Stimulated activated naive CD8-positive, alpha-beta T cell treated with anti-CD3 and anti-CD28 coated beads, Interleukin-15, amount 100 ng/mL, for 72 hours (primary cell): ENCODE measurements at regions not wholly inside any gene's neighbourhood (a gene's known extent, or its start where the extent isn't known, plus 50 kb on each side); places are given as distances from the start of the nearest gene placed in this dataset.
A peak's percentile ranks its signal among the peaks of the same experiment; 100 is the strongest.

ENCODE experiments used
- ATAC-seq: fragments of 150-1000 bp; cut with Tn5 transposase; 2 replicates; pipeline ENCODE4 v1.10.0; 2021; ENCODE audit warnings: mild to moderate bottlenecking, moderate library complexity
- DNase-seq, 2 donors: peaks; one replicate each; pipeline ENCODE4 v3.0.0; 2021 to 2022
- H3K27ac Mint-ChIP-seq, 2 donors: one replicate each; pipeline ENCODE4 v1.8.0; 2022; ENCODE audit warnings: mild to moderate bottlenecking in 2 of 2, mixed read lengths in 2 of 2, moderate library complexity in 2 of 2
- H3K27me3 Mint-ChIP-seq: one replicate; pipeline ENCODE4 v1.8.0; 2022; ENCODE audit warnings: mixed read lengths
- H3K4me1 Mint-ChIP-seq: one replicate; pipeline ENCODE4 v1.8.0; 2022; ENCODE audit warnings: mild to moderate bottlenecking, mixed read lengths
- H3K4me3 Mint-ChIP-seq, 2 donors: one replicate each; pipeline ENCODE4 v1.8.0; 2022; ENCODE audit warnings: mild to moderate bottlenecking in 2 of 2, mixed read lengths in 2 of 2, moderate library complexity in 1 of 2
- H3K9me3 Mint-ChIP-seq, 2 donors: one replicate each; pipeline ENCODE4 v1.8.0; 2022; ENCODE audit warnings: mixed read lengths in 2 of 2

DNA sequence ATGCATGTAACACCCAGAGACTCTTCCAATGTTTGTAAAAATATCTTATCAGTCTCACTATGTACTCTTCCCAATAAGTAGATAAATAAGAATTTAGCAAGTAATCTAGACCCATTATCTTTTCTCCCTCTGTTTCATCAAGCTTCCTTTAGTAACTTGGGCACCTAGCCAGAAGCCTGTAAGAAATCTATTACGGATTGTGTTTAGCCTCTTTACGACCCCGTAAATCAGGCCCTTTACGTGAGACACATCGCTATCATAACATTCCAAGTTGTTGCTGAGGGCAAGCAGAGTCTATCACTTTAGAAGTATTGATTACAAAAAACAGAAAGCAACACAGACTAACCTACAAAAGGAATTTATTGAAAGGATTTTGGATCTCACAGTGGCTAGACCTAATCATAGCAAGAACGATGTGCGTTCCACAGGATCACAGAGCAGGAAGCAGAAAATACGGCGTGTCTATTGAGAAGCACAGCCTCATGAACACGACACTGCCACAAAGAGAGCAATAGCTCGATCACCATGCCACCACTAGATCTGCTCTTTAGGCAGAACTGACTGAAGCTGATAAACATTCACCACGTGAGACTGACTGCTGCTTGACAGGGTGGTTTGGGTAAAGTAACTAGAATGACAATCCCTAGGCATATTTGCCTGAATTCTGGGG lies 922.1 kb downstream of the AMY1C start:
- no peak overlapping the region for H3K27ac Mint-ChIP-seq
- H3K9me3 Mint-ChIP-seq: peaks cover 6 to 8% of the 10 kb centered on the region in 2 donors
- no peak overlapping the region for H3K4me3 Mint-ChIP-seq
- DNase-seq (no peak), ATAC-seq (no peak)
- no peaks in the 10 kb centered on the region for H3K27me3 Mint-ChIP-seq
- no peaks in the 10 kb centered on the region for H3K4me1 Mint-ChIP-seq

DNA sequence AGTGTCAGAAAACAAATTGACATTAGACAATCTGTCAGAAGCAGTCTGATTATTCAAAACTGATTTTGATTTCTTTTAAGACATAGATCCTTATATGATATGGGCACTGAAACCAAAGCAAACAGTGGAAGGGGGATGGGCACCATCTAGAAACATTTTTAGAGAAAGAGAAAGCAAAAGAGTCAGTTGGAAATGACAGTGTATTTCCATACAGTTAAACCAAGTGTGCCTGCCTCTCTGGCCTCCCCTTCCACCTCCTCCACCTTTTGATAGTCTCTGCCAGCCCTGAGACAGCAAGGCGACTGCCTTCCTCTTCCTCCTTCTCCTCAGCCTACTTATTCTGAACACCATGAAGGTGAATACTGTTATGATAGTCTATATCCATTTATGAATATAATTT lies 949.7 kb downstream of the AMY1C start:
- peaks cover 32 to 47% of the 10 kb centered on the region in 2 donors for H3K9me3 Mint-ChIP-seq
- H3K27me3 Mint-ChIP-seq: no peaks in the 10 kb centered on the region
- no peak overlapping the region for H3K27ac Mint-ChIP-seq
- H3K4me1 Mint-ChIP-seq: no peaks in the 10 kb centered on the region
- DNase-seq (no peak), ATAC-seq (no peak)
- H3K4me3 Mint-ChIP-seq: no peak overlapping the region

DNA sequence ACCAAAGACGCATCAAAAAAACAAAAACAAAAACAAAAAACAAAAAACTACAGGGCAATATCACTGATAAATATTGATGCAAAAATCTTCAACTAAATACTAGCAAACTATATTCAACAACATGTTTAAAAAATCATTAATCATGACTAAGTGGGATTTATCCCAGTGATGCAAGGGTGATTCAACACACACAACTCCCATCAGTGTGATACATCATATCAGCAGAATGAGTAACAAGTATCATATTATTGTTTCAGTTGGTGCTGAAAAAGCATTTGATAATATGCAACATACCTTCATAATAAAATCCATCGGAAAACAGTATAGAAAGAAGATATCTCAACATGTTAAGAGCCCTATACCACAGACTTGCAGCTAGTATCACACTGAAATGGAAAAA lies 953.0 kb downstream of the AMY1C start:
- no peak overlapping the region for H3K4me3 Mint-ChIP-seq
- DNase-seq (no peak), ATAC-seq (no peak)
- no peaks in the 10 kb centered on the region for H3K27me3 Mint-ChIP-seq
- H3K4me1 Mint-ChIP-seq: no peaks in the 10 kb centered on the region
- H3K27ac Mint-ChIP-seq: no peak overlapping the region
- peaks cover 15 to 21% of the 10 kb centered on the region in 2 donors for H3K9me3 Mint-ChIP-seq

DNA sequence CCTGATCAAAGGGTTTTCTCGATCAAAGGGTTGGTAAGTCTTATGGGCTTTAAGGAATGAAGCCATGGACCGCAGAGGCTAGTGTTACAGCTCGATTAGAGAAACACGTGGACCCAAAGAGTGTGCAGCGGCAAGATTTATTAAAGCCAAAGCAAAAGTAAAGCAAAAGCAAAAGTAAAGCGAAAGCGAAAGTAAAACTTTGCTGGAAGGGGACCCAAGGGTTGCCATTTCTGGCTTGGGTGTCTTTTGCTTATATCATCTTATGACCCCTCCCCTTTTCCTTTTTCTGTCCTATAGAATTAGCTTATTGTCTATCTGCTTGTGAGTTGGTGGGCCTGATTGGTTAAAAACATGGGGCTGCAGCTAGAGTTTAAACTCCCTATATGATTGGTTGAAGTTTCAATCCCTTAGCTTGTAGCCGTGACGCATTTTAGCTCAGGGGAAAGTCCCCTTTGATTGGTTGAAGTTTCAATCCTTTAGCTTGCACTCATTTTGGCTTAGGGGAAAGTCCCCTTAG lies 957.0 kb downstream of the AMY1C start:
- H3K9me3 Mint-ChIP-seq: peaks cover 14 to 21% of the 10 kb centered on the region in 2 donors
- DNase-seq (no peak), ATAC-seq (no peak)
- peak overlapping the region in 1 of 2 donors; percentile 61 for H3K27ac Mint-ChIP-seq
- no peaks in the 10 kb centered on the region for H3K27me3 Mint-ChIP-seq
- H3K4me3 Mint-ChIP-seq: no peak overlapping the region
- H3K4me1 Mint-ChIP-seq: no peaks in the 10 kb centered on the region

DNA sequence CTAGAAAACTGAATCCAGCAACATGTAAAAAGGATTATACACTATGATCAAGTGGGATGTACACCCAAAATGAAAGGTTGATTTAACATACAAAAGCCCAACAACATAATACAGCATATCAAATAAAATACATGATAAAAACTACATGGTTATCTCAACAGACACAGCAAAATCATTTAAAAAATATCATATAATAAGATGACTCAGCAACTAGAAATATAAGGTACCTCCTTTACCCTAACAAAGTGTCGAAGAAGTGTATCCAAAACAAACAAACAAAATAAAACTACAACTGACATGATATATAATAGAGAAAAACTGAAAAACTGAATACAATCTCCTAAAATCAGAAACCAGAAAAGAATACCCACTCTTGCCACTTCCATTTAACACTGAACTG lies 969.1 kb downstream of the AMY1C start:
- no peaks in the 10 kb centered on the region for H3K4me1 Mint-ChIP-seq
- no peak for DNase-seq
- H3K9me3 Mint-ChIP-seq: peaks cover 4 to 7% of the 10 kb centered on the region in 2 donors
- no peak overlapping the region for H3K27ac Mint-ChIP-seq
- H3K27me3 Mint-ChIP-seq: no peaks in the 10 kb centered on the region
- no peak overlapping the region for H3K4me3 Mint-ChIP-seq
- no peak for ATAC-seq

DNA sequence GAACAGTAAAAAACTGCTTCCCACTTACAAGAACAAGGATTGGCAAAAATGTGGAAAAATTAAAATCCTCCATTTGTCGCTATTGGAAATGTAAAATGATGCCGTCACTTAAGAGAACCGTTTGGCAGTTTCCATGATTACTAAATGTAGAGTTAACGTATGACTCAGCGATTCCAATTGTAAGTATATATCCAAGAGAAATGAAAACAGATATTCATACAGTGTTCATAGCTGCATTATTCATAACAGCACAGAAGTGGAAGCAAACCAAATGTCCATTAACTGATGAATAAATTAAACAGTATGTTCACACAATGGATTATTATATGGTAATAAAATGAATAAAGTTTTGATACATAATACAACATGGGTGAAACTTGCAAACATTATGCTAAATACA lies 971.0 kb downstream of the AMY1C start:
- Mint-ChIP-seq H3K9me3 (peaks cover 10 to 14% of the 10 kb centered on the region in 2 donors), H3K27ac (no peak overlapping the region), H3K4me3 (no peak overlapping the region), H3K4me1 (no peaks in the 10 kb centered on the region), H3K27me3 (no peaks in the 10 kb centered on the region)
- DNase-seq (no peak), ATAC-seq (no peak)

DNA sequence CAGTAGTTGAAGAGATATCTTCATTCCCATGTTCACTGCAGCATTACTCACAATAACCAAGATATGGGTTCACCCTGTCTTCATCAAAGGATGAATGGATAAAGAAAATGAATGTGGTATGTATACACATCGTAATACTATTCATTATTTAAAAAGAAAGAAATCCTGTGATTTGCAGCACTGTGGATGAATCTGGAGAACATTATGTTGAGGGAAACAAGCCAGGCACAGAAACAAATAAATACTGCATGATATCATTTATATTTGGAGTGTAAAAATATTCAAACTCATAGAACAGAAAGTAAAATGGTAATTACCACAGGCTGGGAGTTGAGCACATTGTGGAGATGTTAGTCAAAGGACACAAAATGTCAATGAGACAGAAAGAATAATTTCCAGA lies 977.2 kb downstream of the AMY1C start:
- Mint-ChIP-seq H3K4me3 (no peak overlapping the region), H3K4me1 (no peaks in the 10 kb centered on the region), H3K9me3 (peaks cover 11 to 23% of the 10 kb centered on the region in 2 donors), H3K27ac (no peak overlapping the region), H3K27me3 (no peaks in the 10 kb centered on the region)
- DNase-seq (no peak), ATAC-seq (no peak)

DNA sequence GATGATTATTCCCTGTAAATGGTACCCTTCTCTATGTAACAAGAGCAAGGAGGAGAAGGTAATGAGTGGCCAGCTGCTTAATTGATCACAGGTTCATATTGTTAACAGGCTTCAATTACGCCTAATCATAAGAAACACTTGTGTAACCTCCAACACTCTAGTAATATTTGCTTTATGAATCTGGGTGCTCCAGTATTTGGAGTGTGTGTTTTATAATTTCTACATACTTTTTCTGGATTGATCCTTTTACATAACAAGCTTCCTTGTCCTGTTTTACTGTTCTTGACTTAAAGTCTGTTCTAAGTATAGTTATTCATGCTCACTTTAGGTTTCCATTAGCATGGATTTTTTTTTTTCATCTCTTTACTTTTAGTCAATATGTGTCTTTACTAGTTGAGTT lies 984.2 kb downstream of the AMY1C start:
- ATAC-seq (no peak), DNase-seq (no peak)
- Mint-ChIP-seq H3K4me1 (no peaks in the 10 kb centered on the region), H3K9me3 (peaks cover 22 to 34% of the 10 kb centered on the region in 2 donors), H3K27ac (no peak overlapping the region), H3K27me3 (no peaks in the 10 kb centered on the region), H3K4me3 (no peak overlapping the region)

DNA sequence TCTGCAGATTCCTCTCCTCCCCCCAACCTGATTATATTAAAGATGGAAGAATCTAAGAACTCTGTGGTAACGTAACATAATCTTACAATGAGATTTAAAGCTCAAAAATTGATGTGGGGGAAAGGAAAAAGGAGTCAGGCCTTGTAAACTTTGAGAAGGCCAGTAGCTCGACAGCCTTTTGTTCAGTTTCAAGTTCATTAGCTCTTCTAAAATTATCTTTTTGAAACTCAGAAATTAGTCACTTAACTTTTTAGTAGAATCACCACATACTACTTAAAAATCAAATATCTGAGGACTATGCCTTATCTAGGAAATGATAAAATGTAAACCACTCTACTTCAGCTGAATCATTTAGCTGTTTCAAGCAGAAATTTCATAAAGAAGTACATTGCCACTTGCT lies 996.2 kb downstream of the AMY1C start:
- Mint-ChIP-seq H3K4me1 (no peaks in the 10 kb centered on the region), H3K4me3 (no peak overlapping the region), H3K27ac (no peak overlapping the region), H3K27me3 (no peaks in the 10 kb centered on the region), H3K9me3 (no peaks in the 10 kb centered on the region)
- no peak for ATAC-seq
- DNase-seq: no peak

DNA sequence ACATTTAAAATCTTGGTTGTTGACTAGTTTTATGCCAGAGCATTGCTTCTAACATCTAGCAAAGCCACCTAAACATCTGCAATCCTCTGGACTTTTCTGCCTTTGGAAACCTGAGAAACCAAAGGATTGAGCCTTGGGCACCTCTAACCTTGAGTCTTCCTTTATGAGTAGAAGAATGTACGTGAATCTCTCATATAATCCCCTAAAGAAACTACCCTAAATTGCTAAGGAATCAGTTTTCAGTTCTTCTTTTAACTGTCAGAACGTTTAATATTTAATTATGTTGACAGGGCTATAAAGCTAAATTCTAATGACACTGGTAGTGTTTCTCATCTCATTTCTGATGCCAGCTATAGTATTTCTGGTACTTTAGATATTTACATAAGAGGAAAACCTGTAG lies 997.3 kb downstream of the AMY1C start:
- Mint-ChIP-seq H3K4me1 (no peaks in the 10 kb centered on the region), H3K9me3 (no peaks in the 10 kb centered on the region), H3K27ac (no peak overlapping the region), H3K4me3 (no peak overlapping the region), H3K27me3 (no peaks in the 10 kb centered on the region)
- DNase-seq: no peak
- no peak for ATAC-seq

DNA sequence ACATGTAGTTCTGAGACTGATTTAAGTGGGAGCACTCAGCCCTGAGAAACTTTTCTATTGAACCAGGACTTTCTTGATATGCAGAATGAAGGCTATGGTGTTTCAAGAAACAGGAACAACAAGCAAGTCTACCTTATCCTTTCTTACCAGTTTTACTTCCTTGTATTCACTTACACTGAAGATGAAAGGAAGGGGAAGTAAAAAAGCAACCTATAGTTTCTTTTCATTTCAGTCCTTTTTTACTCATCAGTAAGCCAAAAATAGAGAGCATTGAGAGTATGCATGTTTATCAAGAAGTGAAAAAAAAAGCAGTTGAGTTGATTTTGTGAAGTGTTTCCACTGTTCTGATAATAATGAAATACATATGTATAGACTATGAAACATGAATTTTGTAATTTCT lies 1010.3 kb downstream of the AMY1C start:
- H3K9me3 Mint-ChIP-seq: peaks cover 9 to 15% of the 10 kb centered on the region in 2 donors
- no peaks in the 10 kb centered on the region for H3K27me3 Mint-ChIP-seq
- ATAC-seq (no peak), DNase-seq (no peak)
- H3K4me1 Mint-ChIP-seq: no peaks in the 10 kb centered on the region
- H3K27ac Mint-ChIP-seq: no peak overlapping the region
- no peak overlapping the region for H3K4me3 Mint-ChIP-seq

DNA sequence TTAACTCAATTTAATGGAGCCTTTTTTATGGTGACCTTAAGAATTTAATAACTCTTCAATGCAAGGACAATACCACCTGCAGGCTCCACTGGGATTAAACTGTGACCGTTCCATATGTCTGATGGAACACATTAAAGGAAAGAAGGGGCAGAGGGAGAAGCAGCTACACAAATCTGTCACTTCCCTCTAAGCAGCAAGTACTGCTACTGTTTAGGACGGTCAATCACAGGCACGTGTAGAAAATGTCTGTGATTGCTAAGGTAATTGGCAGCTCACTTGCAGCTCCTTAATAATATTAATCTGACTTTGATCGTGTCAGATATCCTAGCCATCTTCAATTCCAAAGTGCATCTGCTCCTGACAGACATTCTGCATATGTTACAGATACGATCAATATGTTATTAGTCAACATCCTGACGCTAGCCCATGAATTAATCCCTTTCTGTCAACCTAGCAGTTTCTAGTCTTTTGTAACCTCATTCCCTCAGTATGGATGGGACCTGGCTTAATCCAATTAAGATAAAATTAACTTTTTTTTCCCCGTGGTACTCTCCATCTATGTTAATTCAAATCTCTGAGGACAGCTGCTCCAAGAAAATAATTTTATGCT lies 1012.4 kb downstream of the AMY1C start:
- no peak for DNase-seq
- Mint-ChIP-seq H3K4me3 (no peak overlapping the region), H3K4me1 (no peaks in the 10 kb centered on the region), H3K27me3 (no peaks in the 10 kb centered on the region), H3K9me3 (peaks cover 9 to 14% of the 10 kb centered on the region in 2 donors), H3K27ac (no peak overlapping the region)
- no peak for ATAC-seq

DNA sequence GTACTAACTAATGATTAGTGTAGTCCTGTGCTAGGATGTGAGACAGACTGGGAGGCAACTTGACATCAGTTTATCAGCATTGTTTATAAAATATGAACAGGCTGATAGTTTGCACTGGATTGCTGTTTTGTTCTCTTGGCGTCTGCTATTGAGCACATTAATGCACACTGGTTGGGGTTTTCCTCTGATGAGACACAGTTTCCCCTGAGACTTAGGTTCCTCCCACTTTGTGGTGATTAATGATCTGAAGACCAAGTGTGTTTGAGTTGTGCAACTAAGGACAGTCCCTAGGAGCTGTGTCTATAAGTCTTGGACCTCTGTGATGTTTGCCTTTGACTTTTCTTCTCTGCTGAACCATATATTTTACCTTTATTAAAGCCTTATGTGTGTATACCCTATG lies 1015.4 kb downstream of the AMY1C start:
- Mint-ChIP-seq H3K27me3 (no peaks in the 10 kb centered on the region), H3K27ac (no peak overlapping the region), H3K4me3 (no peak overlapping the region), H3K4me1 (no peaks in the 10 kb centered on the region), H3K9me3 (no peaks in the 10 kb centered on the region)
- ATAC-seq (no peak), DNase-seq (no peak)

DNA sequence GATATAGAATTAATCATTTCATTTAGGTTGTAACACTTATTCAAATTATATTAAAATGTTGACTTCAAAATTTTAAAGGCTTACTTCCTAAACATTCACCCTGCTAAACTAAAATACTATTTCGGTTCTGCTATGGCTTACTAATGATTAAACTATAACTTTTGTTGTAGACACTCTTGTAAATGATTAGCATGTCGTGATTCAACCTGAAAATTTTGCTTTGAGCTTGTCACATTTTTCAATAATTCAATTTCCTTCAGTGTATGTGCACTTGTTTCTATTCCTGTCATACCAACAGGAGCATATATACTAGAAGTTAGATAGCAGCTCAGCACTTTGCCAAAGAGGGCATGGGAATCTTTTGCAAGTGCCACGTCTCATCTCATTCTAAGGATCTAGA lies 1018.8 kb downstream of the AMY1C start:
- no peak overlapping the region for H3K27ac Mint-ChIP-seq
- no peaks in the 10 kb centered on the region for H3K9me3 Mint-ChIP-seq
- ATAC-seq (no peak), DNase-seq (no peak)
- no peak overlapping the region for H3K4me3 Mint-ChIP-seq
- H3K27me3 Mint-ChIP-seq: no peaks in the 10 kb centered on the region
- H3K4me1 Mint-ChIP-seq: no peaks in the 10 kb centered on the region

DNA sequence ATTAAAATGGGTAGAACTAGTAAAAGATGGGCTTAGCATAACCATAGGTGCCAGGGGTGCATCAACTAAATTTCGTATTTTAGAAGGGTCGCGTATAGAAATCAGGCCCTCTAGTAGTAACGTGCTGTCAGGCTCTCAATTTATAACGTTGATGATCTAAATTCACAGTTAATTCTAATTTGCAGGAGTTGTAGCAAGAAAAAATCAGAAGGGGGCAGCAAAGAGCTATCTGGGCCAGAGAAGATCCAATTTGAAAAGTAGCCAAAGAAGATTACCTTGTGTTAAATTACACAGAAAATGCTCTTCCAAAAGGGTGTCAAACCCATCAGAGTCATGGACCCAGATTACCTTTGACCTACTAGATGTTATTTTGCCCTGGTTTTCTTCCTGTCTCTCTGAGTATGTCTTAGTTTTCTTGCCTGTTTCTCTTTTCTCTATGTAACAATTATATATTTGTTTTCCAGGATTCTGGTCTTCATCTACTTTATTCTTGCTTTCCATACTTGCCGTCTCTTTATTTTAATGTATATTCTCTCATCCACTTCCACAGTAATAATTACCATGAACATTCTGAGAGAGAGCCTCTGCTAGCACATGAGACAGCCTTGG lies 1030.9 kb downstream of the AMY1C start:
- no peak for DNase-seq

DNA sequence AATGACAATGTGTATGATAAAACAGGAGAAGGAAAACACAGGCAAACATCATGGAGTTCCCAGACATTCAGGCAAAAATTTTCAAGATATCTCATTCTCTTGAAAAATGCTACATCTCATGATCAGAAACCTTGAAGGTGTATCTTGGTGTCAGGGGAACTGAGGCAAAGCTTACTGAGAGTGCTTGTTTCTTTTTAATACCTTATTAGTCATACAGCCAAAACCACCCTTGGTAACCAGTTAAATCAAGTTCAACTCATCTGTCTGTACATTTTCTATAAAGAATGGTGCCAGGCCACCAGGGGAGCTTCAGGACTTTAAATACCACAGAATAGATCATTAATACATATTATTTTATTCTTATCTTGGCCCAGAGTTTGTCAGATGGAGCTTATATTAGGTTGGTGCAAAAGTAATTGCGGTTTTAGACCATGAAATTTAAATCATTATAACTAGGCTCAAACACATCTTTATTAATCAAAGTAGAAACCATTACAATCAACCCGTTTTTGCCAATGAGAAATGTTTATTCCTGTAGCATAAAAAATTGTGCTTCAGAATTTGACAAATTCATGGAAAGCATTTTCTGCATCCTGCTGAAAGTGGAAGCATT lies 1036.0 kb downstream of the AMY1C start:
- Mint-ChIP-seq H3K27ac (no peak overlapping the region), H3K27me3 (no peaks in the 10 kb centered on the region)
- no peak for ATAC-seq

More for the DNA sequence above, 1030.9 kb downstream of the AMY1C start:
- H3K4me1 Mint-ChIP-seq: no peaks in the 10 kb centered on the region
- peaks cover 0 to 4% of the 10 kb centered on the region in 2 donors for H3K9me3 Mint-ChIP-seq
- no peak overlapping the region for H3K4me3 Mint-ChIP-seq
- no peak overlapping the region for H3K27ac Mint-ChIP-seq
- no peak for ATAC-seq
- no peaks in the 10 kb centered on the region for H3K27me3 Mint-ChIP-seq

More for the DNA sequence above, 1036.0 kb downstream of the AMY1C start:
- no peak overlapping the region for H3K4me3 Mint-ChIP-seq
- H3K4me1 Mint-ChIP-seq: no peaks in the 10 kb centered on the region
- peaks cover 0 to 9% of the 10 kb centered on the region in 2 donors for H3K9me3 Mint-ChIP-seq
- no peak for DNase-seq
